HG02884 (cell line): ENCODE measurements at regions not wholly inside any gene's neighbourhood (a gene's known extent, or its start where the extent isn't known, plus 50 kb on each side); places are given as distances from the start of the nearest gene placed in this dataset.
"Not testable (repeated sequence)": the region's sequence is repeated elsewhere in the genome, so short reads cannot be mapped to it uniquely, and the experiment has no call there.

Experiments
- ATAC-seq: cut with Tn5 transposase; IDR thresholded peaks from one replicate; pipeline ENCODE4 v1.9.1; 2021; ENCODE audit warnings: mild to moderate bottlenecking, moderate library complexity; ENCODE audit not compliant: unreplicated experiment

DNA sequence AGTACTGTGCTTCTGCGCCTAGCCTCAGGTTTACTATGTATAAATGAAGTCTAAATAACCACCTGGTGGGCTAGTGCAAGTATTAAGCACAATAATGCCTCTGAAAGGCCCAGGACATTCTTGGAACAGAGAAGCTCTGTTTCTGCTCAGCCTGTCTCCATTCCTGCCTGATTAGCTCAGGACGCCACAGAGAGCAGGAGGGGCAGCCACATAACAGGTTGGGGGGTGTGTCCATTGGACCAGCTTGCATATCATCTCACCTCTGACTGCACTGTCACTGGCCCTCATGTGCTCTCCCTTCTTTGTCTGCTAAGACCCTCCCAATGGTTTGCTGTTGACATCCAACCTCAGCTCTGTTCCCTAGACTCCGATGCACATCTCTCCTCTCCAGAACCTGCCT lies 52.8 kb upstream of the IKZF1 start:
- ATAC-seq = no peak

DNA sequence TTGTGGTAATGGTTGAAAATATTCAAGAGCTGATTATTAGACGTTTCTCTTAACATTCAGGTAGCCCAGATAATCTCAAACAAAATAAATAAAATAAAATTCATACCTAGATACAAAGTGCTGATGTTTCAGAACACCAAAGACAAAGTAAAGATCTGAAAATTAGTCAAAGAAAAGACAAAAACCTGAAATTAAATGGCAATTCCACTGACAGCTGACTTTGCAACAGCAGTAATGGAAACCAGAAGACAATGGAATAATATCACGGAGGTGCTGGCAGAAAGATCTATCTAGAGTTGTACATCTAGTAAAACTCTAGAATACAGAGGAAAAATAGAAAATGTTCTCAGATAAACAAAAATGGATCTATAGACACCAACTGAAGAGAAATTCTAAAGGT lies 58.0 kb upstream of the IKZF1 start:
- no peak for ATAC-seq

DNA sequence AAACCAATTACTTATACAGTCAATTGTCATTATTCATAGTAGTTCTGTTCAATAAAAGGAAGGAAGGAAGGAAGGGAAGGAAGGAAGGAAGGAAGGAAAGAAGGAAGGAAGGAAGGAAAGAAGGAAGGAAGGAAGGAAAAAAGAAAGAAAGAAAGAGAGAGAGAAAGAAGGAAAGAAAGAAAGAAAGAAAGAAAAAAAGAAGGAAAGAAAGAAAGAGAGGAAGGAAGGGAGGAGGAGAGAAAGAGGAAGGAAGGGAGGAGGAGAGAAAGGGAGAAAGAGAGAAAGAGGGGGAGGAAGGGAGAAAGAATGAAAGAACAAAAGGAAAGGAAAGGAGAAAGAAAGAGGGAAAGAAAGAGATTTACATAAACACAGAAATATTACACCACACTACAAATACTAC lies 62.4 kb upstream of the IKZF1 start:
- not testable (repeated sequence) for ATAC-seq

DNA sequence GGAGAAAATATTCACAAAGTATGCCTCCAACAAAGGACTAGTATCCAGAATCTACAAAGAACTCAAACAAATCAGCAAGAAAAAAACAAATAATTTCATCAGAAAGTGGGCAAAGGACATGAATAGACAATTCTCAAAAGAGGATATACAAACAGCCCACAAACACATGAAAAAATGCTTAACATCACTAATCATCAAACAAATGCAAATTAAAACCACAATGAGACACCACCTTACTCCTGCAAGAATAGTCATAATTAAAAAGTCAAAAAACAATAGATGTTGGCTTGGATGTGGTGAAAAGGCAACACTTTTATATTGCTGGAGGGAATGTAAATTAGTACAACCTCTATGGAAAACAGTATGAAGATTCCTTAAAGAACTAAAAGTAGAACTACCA lies 63.8 kb upstream of the IKZF1 start:
- not testable (repeated sequence) for ATAC-seq

DNA sequence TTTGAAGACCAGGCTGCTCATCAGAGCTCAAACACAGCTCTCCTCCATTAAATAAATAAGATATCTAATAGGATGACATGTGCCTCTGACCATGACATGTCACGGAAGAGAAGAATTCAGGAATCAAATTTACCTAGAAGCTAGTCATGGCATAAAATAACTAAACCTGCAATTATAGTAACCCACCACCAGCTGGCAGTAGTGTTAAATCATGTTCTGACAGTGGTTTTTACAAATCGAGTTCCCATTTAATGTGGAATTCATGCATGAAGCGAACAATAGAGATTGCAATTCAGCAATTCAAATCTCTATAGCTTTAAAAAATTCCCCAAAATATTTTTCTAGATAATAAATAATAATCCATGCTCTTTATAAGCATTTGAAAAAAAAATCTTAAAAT lies 74.6 kb upstream of the IKZF1 start:
- no peak for ATAC-seq

DNA sequence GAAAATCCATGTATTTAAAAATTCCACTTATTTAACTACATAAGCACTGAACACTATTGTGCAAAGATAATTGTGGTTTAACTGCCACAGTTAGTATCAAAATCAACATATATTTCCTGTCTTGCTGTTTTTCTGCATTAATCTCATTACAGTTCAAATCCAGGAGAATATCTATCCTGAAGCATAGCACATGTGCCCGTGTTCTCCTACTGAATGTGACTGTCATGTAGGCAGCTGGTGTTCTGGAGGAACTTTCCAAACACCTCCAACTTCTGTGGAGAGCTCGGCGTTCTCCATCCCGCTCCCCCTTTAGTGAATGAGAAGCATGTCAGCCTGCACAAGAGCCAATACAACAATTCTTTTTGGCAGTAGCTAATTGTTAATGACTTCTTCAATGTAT lies 76.4 kb upstream of the IKZF1 start:
- no peak for ATAC-seq

DNA sequence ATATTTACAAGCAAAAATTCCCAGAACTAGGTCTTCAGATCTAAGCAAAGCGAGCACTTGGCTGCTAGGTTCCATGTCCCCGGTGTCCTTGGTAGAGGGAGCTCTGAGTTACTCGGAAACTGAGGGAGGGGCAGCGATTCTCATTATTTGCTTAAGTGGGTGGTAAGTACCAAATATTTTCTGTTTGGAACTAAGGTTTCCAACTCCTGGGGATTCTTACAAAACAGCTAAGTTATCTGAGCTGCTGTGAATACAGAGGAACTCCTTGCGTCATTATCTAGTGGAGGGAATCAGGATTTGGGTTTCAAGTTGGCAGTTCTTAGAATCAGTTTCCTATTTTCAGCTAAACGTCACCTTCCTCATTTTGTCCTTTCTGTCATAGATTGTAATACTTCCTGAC lies 76.8 kb upstream of the IKZF1 start:
- ATAC-seq = no peak

DNA sequence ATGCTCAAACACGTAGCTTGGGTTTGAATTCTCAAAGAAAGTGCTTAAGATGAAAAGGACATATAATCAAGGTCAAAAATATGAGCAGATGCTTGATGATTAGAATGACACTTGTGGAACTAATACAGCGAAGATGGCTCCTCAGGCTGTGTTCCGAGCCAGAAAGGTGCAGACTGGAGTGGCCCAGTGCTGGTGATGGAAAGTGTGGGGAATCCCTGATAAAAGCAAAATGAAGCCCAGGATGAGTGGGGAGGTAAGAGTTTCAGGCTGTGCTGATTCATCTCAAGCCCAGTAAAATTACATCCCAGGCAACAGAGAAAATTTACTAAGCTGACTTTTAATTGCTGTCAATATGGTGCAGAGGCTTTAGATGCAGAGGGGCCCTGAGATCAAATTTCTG lies 77.8 kb upstream of the IKZF1 start:
- ATAC-seq = peak; percentile 82

DNA sequence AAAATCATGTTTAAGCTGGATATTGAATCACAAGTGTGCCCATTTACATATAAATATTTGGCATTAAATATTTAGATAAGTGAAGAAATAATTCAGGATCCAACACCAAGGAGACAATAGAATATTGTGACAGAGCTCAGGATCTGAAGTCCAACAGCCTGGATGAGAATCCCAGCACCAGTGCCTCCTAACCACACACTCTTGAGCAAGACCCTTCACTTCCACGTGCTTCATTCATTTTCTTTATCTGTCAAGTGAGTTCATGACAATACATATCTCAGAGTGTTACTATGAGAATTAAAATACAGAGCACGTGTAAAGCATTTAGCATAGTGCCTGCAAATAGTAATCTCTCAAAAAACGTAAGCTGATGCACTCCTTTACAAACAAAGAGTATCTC lies 78.4 kb upstream of the IKZF1 start:
- ATAC-seq = no peak

DNA sequence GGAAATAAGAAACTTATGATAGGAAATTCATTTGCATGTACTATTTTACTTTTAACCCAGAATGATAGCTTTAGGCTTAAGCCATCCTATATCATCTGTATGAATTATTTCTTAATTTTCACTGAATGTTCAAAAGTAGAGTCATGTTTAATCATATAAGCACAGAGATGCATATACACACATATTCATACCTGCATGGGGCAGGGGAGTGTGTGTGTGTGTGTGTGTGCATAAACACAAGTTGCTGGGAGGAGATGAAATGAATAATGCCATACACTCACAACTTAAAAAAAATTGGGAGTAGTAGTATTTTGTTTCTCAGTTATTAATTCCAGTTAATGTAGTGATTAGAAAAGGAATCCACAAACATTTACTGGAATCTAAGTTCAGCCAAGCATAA lies 83.1 kb upstream of the IKZF1 start:
- ATAC-seq = no peak

DNA sequence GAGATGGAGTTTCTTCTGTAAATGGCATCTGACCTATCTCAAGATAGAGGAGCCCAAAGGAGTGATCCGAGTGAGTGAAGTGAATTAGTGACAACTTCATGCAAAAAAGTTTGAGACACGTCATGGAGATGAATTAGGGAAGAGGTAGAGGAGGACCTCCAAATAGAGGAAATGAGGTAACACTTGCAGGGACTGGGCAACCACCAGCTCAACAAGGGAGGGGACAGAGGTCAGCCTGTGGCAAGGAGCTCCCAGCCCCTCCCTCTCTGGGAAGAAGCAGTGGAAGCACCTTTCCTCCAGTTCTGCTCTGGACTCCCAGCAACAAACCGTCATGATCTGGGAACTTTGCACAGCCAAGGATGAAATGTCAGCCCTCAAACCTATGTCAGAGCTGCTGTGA lies 83.5 kb upstream of the IKZF1 start:
- no peak for ATAC-seq

DNA sequence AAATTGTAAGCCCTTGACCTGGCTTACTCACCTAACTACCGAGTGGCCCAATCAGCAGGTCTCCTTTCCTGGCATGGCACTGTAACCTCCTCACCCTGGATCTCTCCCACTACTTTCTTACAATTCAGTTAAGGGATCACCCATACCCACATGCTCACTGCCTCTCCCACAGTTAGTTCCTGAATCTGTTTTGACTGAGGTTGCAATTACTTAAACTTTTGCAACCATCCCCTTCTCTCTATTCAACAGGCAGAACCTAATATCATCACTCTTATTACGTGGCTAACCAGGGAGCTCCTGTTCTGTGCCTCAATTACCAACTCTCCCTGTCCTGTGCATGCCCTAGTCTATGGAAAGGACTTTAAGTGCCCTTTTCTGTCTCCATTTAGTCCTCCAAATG lies 84.2 kb upstream of the IKZF1 start:
- no peak for ATAC-seq

DNA sequence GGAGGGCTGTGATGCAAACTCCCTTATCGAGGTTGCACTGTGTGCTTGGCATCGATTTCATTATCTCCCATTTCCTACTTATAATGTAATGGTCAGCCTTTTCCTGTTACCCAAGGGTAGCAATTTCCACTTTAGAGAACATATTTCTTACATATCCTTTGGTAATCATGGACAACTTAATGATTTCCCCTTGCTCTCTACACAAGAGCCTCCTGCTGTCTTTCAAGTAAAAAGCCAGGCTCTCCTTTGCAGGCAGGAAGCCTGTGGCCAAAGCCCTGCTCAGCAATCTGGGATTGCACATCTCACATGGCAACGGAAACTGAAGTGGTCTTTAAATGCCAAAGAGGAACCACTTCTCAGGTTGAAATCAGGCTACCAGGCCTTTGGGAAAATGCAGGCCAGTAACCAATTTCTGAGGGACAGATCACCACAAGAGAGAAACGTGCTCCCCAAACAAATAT lies 86.7 kb upstream of the IKZF1 start:
- no peak for ATAC-seq

DNA sequence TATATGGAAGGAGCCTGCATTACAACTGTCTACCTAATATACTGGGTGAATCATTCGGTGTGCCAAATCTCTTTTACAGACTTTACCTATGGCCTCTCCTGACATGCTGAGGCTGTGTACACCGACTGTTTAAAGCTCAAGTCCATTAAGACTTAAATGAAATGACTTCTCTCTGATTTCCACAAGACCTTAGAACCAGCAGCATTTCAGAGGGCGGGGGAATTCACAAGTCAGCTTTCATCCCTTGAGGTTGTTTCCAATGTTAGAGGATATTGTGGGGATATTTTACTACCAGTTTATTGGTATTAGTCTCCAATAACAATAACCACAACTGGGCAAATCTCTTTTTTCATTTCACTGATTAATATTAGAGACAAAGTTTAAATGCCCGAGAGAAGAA lies 87.1 kb upstream of the IKZF1 start:
- ATAC-seq = no peak

DNA sequence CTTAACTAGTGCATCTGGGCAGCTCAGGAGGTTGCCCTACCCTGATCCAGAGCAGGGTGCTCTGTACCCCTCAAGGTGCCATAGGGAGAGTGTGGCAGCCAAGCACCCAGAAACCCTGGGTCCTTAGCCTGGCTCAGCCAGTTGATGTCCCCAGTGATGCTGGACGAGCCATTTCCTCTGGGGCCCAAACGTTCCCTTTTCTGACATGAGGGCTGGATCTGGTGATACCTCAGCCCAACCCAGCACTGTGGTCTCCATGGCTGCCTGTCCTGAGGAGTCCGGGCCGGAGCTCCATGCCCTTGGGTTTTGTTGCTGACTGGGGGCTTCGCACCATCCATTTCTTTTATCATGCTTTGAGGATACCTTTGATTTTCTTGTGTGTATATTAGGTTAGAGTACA lies 87.9 kb upstream of the IKZF1 start:
- ATAC-seq = no peak

DNA sequence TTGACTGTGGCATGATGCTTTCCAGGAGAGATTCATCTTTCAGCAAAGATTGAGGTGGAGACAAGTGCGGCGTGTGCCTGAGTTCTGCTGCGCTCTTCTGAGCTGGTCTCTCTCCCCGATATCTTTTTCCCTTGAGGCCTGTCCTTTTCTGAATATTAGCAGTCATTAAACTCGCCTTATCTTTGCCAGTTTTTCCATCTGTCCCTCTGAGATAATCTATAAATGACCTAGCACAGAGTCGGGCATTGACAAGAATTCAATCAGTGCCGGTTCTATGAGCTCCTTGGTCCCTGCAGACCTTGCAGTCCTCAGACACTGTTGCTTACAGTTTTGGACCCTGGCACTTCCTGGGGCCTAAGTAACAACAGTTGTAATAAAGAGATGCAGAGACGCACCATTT lies 89.7 kb upstream of the IKZF1 start:
- ATAC-seq = no peak

DNA sequence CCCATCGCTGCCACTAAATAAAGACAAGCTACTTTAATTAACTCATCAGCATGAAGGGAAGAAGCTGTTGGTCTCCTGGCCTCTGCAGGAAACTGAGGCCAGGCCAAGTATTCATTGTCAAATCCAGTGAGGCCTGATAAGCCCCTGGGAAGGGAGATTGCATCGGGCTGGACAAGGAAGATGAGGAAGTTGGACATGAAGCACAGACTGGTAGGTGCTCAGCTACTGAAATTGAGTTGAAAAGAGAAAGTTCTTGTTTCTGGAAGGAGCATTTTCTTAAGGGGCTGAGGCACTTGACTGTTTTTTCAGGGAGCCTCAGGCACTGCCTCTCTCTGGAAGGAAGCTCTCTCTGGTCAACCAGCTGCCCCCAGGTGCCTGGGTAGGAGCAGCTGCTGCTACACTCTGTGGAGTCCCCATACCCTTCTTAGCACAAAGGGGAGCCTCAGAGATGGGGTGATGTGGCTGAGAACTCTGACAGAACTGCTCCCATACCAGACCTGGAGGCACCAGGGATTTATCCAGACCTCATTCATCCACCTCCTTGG lies 90.3 kb upstream of the IKZF1 start:
- ATAC-seq = no peak

DNA sequence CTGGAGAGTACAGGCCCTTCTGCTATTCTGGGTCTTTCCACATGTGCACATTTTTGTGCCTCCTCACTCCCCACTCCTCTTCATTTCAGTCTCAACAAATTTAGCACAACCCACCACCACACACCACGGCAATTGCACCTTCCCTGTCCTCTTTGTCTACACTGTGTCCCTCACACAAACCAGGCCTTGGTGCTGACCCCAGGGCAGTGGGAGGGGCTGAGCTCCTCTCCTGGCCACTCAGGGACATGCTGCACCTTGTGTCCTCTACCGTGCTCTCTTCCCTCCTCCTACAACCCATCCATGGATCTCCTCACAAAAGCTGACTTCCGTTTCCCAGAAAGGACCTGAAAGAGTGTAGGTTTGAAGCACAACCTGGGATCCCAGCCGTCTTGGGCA lies 90.9 kb upstream of the IKZF1 start:
- ATAC-seq = no peak

DNA sequence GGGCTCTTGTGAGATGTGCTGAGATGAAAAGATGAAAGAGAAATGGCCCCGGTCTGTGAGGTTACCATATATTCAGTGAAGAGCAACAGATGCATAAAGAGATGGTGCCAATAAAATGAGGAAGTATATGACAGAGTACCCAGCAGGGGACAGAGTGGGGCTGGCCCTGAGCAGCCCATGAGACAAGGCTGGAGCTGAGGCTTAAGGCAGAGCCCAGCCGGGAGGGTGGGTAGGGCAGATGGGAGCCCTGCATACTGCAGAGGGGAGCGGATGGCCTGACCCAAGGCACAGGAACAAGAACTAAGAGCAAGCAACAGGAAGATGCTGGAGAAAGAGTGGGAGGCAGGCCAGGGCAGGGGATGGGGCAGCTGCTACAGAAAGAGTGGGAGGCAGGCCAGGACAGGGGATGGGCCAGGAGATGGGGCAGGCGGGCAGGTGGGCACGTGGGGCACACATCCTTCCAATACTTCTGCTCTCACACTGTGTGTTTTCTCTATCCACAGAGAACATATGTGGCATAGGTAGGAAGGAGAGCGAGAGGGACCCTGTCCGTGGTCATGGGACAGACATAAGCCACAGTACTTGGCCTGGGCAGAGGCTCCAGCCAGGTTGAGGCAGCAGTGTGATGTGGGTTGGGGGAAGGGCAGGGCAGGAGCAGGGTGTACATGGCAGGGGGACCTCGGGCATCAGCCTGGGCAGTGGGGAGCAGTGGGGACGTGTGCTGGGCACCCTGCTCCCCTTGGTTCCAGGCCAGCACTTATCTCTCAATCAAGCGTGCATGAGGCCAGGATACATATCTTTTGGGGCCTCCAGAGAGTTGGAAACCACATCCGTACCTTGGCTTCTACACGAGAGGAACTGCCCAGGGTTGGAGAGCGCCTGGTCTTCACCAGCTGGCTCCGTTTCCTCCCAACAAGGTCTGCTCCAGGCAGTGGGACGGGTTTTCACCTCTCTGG lies 91.6 kb upstream of the IKZF1 start:
- peak; percentile 37 for ATAC-seq

DNA sequence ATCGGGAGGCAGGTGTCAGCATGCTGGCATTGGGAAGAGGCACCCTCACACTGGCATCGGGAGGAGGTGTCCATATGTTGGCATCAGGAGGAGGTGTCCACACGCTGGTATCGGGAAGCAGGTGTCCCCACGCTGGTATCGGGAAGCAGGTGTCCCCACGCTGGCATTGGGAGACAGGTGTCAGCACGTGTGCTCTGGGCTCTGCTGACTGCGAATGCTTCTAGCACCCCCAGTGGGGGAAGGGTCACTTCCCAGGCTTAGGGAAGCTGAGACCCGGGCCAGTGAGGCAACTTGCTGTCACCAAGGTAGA lies 92.5 kb upstream of the IKZF1 start:
- ATAC-seq = no peak

DNA sequence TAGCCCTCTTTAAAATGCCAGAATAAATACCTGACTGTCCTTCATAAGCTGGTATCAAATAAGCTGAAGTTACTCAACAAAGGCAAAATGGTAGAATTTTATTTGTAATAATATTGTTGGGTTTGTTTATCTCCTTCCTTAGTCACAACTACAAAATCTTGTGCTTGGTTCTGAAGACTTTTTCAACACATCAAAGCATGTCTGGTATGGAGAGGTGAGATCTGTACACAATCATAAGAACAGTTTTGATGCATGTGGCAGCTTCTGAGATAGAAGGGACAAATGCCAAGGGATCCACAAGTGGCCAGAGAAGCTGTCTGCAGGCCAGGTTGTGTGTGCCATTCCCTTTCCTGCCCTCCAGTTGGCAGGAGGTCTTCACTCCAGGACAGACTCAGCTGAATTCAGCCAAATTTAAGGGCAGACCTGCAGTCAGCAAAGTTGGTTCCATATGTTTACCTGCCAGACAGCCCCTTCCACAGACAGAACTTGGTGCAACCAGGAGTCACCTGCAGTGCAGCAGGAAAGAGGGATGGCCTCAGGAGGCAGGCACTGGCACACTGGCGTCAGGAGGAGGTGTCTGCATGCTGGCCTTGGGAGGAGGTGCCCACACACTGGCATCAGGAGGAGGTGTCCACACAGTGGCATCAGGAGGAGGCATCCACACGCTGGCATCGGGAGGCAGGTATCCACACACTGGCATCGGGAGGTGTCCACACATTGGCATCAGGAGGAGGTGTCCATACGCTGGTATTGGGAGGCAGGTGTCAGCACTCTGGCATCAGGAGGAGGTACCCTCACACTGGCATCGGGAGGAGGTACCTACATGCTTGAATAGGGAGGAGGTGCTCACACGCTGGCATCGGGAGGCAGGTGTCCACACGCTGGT lies 93.1 kb upstream of the IKZF1 start:
- ATAC-seq = no peak

DNA sequence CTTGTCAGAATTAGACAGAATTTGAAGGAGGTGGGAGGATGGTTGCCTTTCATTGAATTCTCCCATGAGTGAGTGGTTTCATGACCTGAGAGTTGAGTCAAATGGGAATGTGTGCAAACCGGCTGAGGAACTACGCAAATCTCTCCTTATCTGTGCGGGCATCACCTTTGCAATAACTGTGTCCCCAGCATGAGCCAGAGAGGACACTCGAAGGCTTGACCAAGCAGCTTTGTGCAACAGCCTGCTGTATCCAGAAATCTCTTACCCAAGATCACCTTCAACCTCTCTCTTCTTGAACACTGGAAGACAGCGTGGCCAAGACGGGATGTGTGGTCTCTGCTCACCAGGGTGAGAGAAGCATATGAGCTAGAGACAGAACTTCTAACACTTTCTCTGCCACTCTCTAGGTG lies 93.8 kb upstream of the IKZF1 start:
- ATAC-seq = no peak
